ENCODE measurements at regions not wholly inside any gene's neighbourhood (a gene's known extent, or its start where the extent isn't known, plus 50 kb on each side); places are given as distances from the start of the nearest gene placed in this dataset.

GRCh38 chr1:29943034-29943433 lies 706.7 kb downstream of the PTPRU start:
- TF ChIP-seq ZNF24 (IDR thresholded peaks at IDR 0.05): no peak
- no peak for TF ChIP-seq POLR2A (IDR thresholded peaks at IDR 0.05; ENCODE audit: low read depth, low read length)
- no peak for TF ChIP-seq CTCF (IDR thresholded peaks at IDR 0.05 in 2 of 3, conservative IDR thresholded peaks at IDR 0.05 in 1 of 3; ENCODE audit: control insufficient read depth in 2 of 3, extremely low read depth in 1 of 3, insufficient read depth in 1 of 3, low read depth in 3 of 3, low read length in 3 of 3)
- TF ChIP-seq TCF3 (IDR thresholded peaks at IDR 0.05; ENCODE audit: borderline replicate concordance, insufficient read depth, low read depth, low read length): no peak
- no peak for TF ChIP-seq BHLHE40 (IDR thresholded peaks at IDR 0.05; ENCODE audit: borderline replicate concordance in 1 of 2, low read depth in 2 of 2, low read length in 1 of 2)
- no peak for TF ChIP-seq POLR2AphosphoS5 (IDR thresholded peaks at IDR 0.05; ENCODE audit: low read length)
- TF ChIP-seq BACH1 (IDR thresholded peaks at IDR 0.05; ENCODE audit: borderline replicate concordance): no peak
